Spleen (tissue), 7 donors: ENCODE measurements at regions not wholly inside any gene's neighbourhood (a gene's known extent, or its start where the extent isn't known, plus 50 kb on each side); places are given as distances from the start of the nearest gene placed in this dataset.

Experiments
- CTCF ChIP-seq, 11 experiments: fragments of 200-600 bp in 7 of 11; fragments of 450-650 bp in 4 of 11; sonication (generic) in 4 of 11; IDR thresholded peaks in 8 of 11; conservative IDR thresholded peaks in 3 of 11; 1 replicate in 7 of 11; 2 replicates in 4 of 11; pipeline versions ENCODE4 v1.4.0 to v1.8.0; 2016 to 2021; ENCODE audit warnings: antibody characterized with exemption in 11 of 11, inconsistent platforms in 4 of 11, mild to moderate bottlenecking in 1 of 11
- POLR2A ChIP-seq, 3 donors: fragments of 450-650 bp; IDR thresholded peaks; one replicate each; pipeline ENCODE4 v1.5.1; 2017; ENCODE audit warnings: antibody characterized with exemption in 3 of 3, mild to moderate bottlenecking in 1 of 3
- POLR2AphosphoS5 ChIP-seq, 3 donors: sonication (generic); formaldehyde crosslinking; IDR thresholded peaks; one replicate each; pipeline ENCODE4 v1.5.1; 2017; ENCODE audit warnings: antibody characterized with exemption in 3 of 3
- donor health status: DM: no; HTN: no; CAD: no; lungs with moderate emphysema.
- donor health status: DM: no; HTN: no; CAD: no.
- donor health status: DM: no; HTN: no; CAD: no.

- TF ChIP-seq CTCF (IDR thresholded peaks at IDR 0.05 in 8 of 11, conservative IDR thresholded peaks at IDR 0.05 in 3 of 11) (peak in 1 of 11 experiments; percentile 11), POLR2AphosphoS5 (IDR thresholded peaks at IDR 0.05) (no peak), POLR2A (IDR thresholded peaks at IDR 0.05) (no peak)
Measured at GRCh38 chr13:59364641-59365085, 799.1 kb downstream of the DIAPH3 start.
